Astrocyte of the spinal cord (primary cell): ENCODE measurements at regions not wholly inside any gene's neighbourhood (a gene's known extent, or its start where the extent isn't known, plus 50 kb on each side); places are given as distances from the start of the nearest gene placed in this dataset.
A peak's percentile ranks its signal among the peaks of the same experiment; 100 is the strongest.

Source experiments
- DNase-seq: peaks from one replicate; pipeline ENCODE4 v3.0.0; 2011; ENCODE audit warnings: low read depth, low spot score
- H3K4me3 ChIP-seq: 2 replicates; pipeline ENCODE4 v1.5.1; 2011; ENCODE audit warnings: low read depth, mild to moderate bottlenecking, low read length, moderate library complexity
- in situ Hi-C: cut with HindIII; loops from 2 replicates; pipeline ENCODE4 v1.10.0; 2017; ENCODE audit warnings: low sequenced_read_pairs
- TF ChIP-seq, protein P1 (sequence below): IDR thresholded peaks from 2 replicates; pipeline ENCODE4 v1.5.1; 2012; ENCODE audit warnings: low read depth, mild to moderate bottlenecking, low read length, inconsistent platforms

DNA sequence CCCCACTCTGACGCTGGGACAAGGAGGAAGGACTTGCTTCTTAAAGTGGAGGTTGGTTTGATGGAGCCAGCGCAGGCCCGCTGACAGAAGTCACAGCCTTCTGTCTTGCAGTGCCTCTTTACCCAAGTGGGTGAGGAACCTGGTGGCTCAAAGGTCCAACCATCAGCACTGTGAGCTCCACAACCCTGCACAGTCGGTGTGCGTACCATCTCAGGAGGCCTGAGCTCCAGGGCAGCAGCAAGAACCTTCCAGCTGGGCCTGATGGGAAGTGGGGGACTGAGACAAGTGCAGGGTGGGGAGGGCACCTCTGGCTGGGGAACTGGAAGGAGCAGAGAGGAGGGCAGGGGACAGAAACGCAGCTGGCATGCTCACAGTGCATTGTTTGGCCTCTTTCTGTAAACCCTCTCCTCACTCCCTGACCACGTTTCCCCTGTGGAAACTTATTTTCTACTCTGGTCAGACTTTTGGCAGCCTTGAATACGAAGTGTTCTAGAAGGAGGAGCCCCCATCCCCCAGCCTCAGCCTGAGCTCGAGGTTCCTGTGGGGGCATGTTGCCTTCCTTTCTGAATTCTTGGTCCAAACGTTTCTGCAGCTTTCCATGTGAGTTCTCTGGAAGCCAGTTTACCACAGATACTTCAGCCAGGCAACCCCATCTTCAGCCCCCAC lies 178.5 kb upstream of the PITX1 start:
- TF ChIP-seq, protein P1, sequence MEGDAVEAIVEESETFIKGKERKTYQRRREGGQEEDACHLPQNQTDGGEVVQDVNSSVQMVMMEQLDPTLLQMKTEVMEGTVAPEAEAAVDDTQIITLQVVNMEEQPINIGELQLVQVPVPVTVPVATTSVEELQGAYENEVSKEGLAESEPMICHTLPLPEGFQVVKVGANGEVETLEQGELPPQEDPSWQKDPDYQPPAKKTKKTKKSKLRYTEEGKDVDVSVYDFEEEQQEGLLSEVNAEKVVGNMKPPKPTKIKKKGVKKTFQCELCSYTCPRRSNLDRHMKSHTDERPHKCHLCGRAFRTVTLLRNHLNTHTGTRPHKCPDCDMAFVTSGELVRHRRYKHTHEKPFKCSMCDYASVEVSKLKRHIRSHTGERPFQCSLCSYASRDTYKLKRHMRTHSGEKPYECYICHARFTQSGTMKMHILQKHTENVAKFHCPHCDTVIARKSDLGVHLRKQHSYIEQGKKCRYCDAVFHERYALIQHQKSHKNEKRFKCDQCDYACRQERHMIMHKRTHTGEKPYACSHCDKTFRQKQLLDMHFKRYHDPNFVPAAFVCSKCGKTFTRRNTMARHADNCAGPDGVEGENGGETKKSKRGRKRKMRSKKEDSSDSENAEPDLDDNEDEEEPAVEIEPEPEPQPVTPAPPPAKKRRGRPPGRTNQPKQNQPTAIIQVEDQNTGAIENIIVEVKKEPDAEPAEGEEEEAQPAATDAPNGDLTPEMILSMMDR: no peak
- DNase-seq: no peak
- H3K4me3 ChIP-seq: no peak overlapping the region
- in situ Hi-C loops: no loop called here

DNA sequence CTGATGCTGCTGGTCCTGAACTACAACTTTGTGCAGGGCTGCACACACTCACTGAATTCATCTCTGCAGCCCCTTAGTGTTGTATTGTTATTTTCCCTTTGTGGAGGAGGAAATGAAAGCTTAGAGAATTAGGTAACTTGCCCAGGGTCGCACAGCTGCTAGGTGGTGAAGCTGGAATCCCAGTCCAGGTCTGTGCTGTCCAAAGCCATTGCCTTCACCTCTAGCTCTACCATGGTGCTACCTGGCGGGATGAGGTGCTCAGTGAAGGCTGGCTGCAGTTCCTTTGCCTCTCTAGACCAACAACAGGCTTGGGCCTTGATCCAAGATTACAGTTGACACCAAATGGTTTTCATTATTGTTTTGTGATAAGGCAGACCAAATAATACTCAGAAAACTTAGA lies 177.8 kb upstream of the PITX1 start:
- DNase-seq: no peak
- TF ChIP-seq, protein P1: no peak
- H3K4me3 ChIP-seq: no peak overlapping the region
- in situ Hi-C loops: no loop called here

DNA sequence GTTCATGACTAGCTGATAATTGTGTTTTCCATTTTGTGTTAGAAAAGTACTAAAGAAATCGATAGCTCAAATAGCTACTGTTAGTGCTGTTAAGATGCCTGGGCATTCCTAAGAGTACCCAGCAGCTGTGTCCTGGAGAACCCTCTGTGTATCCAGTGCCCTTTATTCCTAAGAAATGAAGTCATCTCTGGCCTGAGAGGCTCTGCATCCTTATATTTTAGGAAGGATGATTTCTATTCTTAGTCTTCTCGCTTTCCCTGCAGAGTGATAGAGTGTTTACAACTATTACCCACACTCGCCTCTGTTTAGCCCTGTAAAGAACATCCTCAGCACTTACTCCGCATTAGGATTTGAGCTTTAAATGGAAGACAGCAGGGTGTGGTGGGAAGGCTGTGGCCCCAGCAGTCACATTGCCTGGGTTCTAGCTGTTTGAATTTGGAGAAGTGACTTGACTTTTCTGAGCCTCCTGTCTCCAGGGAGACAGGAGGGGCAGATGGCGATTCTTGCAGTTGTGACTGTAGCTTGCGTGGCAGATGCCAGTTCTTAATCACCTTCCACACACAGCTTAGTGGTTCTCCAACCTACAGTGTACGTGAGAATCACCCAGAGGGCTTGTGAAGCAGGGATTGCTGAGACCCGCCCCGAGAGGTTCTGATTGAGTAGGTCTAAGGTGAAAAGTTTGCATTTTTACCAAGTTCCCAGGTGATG lies 177.2 kb upstream of the PITX1 start:
- DNase-seq: no peak
- TF ChIP-seq, protein P1: no peak
- in situ Hi-C loops: no loop called here
- H3K4me3 ChIP-seq: no peak overlapping the region

DNA sequence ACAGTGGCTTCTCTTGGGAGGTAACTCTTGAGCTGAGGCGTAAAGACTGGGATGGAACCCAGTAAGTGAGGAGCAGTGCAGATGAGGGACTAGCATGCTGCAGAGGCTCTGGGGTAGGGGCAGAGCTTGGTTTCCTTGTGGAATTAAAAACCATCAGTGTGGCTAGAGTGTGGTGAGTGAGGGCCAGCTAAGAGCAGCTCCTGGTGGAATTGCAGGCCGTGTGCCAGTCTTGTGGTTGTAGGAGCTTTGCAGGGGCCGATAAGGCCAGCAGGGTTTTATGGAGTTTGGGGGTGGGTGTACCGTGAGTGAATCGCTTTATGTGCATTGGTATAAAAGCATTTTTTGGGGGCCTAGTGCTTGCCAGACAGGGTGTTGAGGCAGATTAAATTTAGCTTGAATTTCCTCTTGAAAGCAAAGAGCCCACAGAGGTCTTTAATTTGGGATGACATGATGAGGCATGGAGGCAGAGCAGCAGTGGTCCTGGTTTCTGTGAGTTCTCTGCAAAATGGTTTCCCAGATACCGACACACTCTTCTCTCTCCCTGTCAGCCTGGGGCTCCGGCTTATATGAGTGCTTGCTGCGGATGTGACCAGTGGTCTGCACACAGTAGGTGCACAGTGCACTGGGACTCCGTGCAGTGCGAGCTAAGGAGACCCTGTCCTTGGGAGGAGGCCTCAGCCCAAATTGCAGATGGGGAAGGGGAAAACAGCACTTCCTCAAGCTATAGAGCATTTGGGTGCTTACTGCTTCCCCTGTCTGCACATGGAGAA lies 176.4 kb upstream of the PITX1 start:
- TF ChIP-seq, protein P1: no peak
- in situ Hi-C loops: no loop called here
- DNase-seq: peak; percentile 76
- no peak overlapping the region for H3K4me3 ChIP-seq

DNA sequence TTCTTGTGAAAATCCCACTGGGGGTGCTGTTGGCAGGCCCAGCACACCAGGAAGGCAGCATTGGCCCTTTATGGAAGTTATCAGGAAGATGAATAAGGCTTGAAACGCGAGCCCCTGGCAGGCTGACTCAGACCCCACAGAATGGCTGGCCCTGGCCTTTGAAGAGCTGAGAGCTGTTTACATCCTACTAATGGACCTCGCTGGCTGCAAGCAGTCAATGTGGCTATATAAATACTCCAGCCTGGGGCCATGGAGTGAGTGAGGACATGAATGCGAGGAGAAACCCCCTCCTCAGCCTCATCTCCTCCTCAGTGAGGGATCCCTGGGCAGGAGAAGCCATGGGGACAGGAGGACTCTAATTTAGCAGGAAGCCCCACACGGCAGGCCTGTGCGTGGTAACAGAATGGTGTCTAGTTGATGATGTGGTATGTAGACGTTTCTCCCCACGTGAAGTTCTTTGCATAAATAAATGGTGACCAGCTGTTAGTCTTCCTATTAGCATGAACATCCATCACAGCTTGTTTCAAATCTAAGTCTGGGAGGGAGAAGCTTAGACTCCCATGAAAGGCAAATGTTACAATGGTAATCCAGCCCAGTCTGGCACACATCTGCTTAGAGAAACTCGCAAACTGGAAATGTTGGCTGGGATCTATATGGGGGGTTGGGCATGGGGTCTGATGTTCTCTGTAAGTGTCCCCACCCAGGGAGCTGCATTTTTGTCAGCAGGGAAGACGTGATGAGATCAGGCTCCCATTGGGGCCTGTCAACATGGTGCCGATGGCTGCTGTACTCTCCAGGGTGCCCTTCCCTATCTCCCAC lies 175.1 kb upstream of the PITX1 start:
- DNase-seq: peak; percentile 98
- TF ChIP-seq, protein P1: peak; percentile 38
- in situ Hi-C loops: no loop called here

DNA sequence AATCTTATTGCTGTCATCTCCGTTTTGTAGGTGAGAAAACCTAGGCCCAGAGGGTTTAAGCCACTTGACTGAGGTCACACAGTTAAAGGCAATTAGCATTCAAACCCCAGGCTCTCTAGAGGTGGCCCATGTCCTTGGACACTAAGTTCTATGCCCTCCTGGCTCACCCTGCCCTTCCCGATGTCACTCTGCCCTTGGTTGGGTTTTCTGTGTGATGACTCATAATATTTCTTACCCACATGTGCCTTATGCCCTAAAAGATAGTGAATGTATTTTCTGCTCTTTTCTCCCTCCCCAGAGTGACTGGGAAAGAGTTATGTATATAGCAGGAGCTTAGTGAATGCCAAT lies 174.5 kb upstream of the PITX1 start:
- peak; percentile 40 for DNase-seq
- H3K4me3 ChIP-seq: no peak overlapping the region
- in situ Hi-C loops: no loop called here
- TF ChIP-seq, protein P1: no peak

More for the DNA sequence above, 175.1 kb upstream of the PITX1 start:
- no peak overlapping the region for H3K4me3 ChIP-seq
